Hematopoietic multipotent progenitor cell treated with erythropoietin and hydrocortisone succinate and interleukin-3 and kit ligand, for 4 days (in vitro differentiated cells): ENCODE measurements at regions not wholly inside any gene's neighbourhood (a gene's known extent, or its start where the extent isn't known, plus 50 kb on each side); places are given as distances from the start of the nearest gene placed in this dataset.
A peak's percentile ranks its signal among the peaks of the same experiment; 100 is the strongest.

Experiments
- DNase-seq: peaks from one replicate; pipeline ENCODE4 v3.0.0-alpha.2; 2015

DNA sequence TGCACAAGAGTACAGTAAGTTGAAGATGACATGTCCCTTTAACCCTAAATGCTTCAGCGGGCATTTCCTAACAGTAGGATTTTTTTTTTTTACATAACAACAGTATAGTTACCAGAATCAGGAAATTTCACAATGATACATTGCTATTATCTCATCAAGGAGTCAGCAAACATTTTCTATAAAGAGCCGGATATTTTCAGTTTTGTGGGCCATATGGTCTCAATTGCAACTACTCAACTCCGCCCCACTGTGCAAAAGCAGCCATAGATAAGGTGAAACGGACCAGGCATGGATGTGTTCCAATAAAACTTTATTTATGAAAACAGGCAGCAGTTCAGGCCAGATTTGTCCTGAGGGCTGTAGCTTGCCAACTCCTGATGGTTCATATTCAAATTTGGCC, 130.6 kb downstream of the SMAD6 start:
- DNase-seq, result peak; percentile 79

DNA sequence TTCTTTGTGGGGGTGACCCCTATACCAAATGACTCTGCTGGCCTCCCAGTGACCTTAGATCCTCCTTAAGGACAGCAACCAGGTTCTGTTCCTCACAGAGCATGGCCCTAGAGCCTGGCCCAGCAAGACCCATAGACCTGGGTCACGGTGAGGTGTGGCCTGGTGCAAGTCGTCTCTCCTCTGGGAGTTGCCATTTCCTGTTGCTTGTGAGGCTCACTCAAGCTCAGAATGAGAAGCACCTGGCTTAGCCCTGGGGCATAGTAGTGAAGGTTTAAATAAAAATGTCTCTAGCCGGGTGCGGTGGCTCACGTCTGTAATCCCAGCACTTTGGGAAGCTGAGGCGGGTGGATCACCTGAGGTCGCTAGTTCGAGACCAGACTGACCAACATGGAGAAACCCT, 131.3 kb downstream of the SMAD6 start:
- no peak for DNase-seq

DNA sequence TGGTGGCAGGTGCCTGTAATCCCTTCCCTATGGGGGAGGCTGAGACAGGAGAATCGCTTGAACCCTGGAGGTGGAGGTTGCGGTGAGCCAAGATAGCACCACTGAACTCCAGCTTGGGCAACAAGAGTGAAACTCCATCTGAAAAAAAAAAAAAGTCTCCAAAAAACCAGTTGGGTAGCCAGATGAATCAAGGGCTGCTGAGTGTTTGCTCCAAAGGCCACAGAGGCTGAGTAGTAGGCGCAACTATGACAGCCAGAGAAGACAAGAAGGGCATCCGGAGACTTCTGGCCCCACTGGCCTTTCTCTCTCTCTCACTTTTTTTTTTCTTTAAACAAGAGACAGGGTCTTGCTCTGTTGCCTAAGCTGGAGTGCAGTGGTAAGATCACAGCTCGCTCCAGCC, 131.8 kb downstream of the SMAD6 start:
- DNase-seq, result no peak

DNA sequence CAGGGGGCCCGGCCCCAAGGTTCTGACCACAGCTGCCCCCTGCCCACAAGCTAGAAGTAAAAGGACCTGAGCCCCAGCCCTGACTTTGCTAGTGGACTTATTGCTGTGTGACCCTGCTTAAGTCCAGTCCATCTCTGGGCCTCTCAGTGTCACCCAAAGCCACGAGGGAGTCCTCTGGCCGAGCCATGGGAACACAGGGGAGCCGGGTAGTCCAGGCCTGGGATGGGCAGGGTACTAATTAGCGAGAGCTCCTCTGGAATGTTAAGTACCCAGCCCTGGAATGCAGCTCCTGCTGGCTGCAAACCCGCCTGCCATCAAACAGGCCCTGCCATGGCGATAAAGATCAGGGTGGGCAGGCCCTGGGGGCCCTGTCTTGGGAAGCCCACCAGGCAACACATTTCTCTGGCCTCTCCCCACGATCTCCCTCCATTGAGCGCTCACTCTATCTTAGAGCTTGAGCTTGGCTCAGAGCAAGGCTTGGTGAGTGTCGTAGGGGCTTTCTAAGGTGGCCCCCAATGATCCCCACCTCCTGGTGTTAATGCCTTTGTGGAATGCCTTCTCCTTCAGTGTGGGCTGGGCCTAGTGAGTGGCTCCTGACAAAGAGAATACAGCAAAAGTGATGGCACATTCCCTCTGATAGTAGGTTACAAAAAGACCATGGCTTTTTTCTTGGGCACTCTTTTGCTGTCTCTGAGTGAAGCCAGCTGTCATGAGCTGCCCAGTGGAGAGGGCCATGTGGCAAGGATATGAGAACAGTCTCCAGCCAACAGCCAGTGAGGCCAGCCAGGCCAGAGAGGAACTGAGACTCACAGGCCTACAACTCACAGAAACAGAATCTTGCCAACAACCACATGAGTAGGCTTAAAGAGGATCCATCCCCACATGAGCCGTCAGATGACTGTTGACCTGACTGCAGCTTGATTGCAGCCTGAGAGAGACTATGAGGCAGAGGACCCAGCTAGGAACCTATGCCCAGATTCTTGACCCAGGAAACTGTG, 133.1 kb downstream of the SMAD6 start:
- no peak for DNase-seq

DNA sequence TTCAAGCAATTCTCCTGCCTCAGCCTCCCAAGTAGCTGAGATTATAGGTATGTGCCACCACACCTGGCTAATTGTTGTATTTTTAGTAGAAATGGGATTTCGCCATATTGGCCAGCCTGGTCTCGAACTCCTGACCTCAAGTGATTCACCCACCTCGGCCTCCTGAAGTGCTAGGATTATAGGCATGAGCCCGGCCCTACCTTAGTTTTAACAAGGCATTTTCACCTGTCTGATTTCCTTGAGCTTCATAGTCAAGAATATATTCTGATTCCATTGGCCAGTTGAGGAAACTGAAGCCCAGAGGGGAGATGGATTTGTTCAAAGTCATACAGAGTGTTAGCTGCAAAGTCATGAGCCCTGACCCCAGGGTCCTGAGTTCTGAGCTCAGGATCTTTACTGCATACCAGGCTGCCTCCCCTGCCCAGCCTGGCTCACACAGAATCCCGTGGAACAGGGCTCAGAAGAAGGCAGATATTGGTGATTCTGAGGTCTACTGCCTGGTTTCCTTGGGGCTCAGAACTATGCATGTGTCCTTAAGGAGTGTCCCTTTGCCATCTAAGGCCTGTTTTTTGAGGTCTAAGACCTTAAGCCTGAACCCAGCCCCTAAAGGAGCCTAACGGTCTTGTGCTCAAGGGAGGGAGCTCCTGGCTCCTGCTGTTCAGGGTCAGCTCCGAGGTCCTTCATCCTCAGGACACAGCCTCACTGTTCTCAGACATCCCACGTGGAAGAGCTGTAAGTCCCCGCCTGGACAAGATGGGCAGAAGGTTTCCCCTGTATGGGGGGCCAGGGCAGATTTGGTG, 134.4 kb downstream of the SMAD6 start:
- no peak for DNase-seq

DNA sequence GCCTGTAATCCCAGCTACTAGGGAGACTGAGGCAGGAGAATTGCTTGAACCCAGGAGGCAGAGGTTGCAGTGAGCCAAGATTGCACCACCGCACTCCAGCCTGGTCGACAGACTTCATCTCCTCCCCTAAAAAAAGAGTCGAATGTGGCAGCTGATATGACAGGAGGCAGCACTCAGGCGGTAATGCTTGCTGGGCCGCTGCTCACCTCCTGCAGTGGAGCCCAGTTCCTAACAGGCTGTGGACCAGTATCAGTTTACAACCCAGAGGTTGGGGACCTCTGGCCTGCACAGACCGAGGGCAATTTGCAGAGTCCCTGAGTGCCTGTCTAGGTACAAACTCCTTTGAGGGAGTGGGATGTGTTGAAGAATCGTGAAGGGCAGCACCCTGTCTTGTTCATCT, 136.2 kb downstream of the SMAD6 start:
- DNase-seq, result no peak

DNA sequence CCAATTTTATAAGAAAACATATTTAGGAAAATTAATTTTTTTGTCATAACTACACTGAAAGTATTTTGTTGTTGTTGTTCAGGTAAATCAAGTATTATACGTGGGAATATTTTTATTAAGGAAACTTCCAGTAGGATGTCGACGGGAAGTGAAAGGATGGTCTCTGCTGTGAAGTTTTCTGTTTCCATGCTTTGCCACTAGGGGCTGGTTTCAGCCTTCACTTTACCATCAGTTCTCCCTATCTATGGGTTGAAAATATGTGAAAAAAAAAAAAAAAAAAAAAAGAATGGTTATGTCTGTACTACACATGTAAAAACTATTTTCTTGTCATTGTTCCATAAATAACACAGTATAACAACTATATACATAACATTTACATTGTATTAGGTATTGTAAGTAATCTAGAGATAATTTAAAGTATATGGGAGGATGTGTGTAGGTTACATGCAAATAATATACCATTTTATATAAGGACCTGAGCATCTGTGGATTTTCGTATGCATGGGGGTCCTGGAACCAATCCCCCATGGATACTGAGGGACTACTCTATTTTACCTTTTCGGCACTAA, 136.7 kb downstream of the SMAD6 start:
- peak; percentile 58 for DNase-seq

DNA sequence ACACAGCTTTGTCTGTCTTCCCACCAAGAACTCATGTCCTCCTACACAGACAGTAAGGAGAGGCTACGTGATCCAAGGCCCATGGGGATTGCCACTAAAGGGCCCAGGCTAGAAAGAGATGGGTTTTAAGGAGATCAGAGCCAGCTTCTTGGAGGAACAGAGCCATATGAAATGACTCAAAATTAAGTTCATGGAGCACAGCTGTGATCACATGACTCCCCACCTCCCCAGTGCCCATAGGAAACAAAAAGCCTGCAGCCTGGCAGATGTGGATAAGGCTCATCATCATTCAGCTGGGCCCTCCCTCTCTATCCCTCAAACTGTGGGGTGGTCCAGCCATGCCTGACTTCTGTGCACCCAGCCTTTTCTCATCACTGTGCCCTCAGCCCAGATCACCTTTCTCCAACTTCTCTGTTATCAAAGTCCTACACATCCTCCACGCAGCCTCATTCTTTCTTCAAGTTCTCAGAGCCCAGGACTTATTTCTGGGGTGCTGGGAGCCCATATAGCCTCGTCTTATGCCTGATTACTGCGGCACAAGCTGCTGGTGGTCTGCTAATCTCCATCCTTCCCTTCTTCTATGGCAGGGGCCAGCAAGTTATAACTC, 137.6 kb downstream of the SMAD6 start:
- peak; percentile 24 for DNase-seq

DNA sequence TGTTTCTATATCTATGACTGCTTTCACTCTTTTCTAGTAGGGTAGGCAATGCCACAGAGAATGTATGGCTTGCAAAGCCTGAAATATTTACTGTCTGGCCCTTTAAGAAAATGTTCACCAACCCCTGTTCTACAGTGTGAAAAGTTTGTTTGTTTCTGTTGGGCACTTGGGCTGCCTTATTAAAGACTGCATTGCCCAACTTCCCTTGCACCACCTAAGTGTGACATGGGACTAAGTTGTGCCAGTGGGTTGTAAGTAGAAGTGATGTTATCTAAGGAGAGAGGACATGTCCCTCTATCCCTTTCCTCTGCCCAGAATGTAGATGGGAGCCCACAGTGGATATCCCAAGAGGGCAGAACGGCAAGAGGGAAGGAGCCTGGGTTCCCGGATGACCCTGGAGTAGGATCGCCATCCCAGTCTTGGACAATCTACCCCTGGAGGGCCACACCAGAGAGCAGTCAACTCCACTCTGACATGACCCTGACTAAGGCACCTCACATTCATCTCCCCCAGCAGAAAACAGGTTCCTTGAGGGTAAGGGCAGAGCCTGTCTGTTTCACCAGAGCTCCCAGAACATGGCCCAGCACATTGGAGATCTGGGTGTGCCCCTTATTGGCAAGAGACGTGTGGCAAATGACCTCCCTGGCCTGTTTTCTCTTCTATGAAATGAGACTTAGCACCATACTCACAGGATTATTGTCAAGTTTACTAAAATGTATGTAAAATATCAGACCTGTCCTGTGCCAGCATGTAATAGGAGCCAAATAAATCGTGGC, 138.8 kb downstream of the SMAD6 start:
- peak; percentile 68 for DNase-seq

DNA sequence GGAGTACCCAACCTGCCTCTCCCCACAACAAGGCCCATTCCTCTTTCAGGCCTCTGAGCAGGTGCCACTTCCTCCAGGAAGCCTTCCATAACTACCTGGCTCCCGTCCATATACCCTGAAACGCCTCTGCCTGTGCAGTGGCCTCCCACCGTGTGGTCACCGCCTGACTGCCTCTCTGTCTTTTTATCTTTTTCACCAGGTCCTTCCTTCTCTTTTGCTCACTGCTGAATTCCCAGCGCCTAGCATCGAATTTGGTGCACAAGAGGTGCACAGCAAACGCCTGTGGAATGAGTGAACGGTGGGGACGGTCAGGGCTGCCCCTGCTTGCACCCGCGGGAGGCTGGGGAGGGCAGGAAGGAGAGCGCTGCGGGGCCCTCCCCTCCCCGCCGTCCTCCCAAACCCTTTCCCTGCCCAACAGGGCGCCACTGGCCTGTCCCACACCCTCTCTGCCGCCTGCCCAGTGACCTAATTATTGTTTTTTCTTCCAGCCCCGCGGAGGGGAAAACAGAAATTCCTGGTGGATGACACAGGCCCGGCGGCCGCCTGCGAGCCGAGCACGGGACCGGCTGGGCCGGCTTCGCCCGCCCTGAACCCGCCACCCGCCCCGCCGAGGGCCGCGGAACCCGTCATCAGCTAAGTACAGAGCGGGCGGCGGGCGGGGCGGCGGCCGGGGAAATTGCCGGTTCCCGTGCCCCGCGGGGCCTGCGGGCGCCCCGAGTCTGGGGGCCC, 140.1 kb downstream of the SMAD6 start:
- DNase-seq, result peak; percentile 63

DNA sequence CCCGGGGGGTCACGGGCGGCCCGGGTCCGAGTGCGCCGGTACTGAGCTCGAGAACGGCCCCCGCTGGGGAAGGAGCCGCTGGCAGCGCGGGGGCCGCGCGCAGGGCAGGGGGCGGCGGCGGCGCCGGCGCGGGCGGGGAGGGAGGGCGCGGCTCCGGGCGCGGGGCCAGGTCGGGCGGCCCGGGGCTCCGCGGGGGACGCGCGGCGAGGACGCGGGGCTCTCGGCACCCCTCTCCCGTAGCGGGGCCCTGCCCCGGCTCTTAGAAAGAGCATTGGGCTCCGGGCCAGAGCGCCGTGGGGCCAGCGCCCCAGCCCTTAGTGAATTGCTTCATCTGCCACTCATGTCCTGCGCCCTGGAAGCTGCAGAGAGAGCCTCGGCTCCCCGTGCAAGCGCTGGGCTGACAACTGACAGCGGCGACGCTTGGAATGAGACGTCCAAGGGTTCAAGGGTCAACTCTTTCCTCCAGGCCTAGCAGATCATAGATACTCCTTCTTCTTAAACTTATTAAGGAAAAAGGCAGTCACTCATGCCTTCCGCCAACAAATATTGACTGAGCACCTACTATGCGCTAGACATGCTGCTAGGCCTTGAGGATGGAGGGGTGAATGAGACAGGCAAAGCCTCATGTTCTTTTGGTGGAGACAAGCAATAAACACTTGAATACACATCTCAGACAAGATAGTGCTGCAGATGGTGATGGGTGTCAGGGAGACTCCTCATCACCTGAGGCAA, 140.8 kb downstream of the SMAD6 start:
- DNase-seq, result peak; percentile 70

DNA sequence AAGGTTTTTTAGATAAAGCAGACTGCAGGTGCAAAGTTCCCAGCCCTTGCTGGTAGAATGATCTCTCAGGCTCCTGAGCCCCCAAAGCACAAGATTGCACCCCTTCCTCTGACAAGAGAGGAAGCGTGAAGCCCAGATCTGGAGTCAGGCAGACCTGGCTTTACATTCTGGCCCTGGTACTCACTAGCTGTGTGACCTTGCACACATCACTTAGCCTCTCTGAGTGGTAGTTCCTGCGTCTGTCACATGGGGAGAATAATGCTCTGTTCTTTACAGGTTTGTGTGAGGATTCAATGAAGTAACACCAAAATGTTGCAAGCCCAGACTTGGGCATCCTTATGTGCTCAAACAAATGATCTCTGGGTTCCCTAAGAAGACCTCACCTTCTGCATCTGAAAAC, 141.5 kb downstream of the SMAD6 start:
- DNase-seq, result no peak

DNA sequence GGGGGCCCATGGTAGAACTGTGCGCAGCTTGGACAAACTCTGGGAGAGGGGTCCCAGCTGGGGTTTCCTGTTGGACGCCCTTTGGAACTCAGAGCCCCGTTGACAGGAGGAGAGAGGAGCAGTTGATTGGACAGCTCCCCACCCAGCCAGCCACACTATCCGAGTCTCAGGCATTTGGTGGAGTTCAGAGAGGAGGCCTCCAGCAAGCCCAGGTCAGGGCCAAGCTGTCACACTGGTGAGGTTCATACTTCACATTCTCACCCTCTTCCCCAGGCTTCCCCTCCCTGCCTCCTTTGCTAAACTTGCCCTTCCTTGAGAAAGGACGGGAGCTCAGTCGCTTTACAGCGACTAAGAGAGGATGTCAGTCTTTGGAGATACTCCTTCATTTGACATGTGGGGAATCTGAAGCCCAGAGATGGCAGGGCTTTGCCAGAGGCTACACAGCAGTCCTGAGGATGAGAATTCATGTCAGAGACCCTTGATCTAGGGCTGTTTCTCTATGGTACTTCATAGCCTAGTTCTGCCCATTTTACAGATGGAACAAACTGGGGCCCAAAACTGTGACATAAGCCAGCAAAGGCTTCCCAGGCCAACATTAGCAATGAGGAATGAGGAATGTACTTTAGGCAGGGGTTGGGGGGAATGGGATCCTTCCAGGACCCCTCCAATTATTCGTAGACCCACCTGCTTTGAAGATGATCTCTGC, 142.2 kb downstream of the SMAD6 start:
- DNase-seq, result no peak

DNA sequence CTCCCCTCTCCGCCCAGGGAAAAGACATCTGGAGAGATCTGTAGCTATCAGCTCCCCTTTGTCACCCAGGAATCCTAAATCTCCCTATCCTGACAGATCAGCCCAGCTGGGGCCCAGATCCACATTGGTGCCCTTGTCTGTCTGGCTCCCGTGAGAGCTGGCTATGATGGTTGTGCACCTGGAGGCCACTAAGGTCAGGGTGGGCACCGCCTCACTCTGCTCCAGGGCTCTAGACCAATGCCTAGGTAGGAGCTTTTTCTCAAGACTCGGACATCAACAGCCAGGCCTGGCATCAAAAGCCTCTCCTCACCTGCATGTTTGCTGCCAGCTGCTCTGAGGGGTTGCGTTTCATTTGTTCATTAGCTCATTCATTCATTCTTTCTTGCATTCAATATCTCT, 142.7 kb downstream of the SMAD6 start:
- DNase-seq, result no peak

DNA sequence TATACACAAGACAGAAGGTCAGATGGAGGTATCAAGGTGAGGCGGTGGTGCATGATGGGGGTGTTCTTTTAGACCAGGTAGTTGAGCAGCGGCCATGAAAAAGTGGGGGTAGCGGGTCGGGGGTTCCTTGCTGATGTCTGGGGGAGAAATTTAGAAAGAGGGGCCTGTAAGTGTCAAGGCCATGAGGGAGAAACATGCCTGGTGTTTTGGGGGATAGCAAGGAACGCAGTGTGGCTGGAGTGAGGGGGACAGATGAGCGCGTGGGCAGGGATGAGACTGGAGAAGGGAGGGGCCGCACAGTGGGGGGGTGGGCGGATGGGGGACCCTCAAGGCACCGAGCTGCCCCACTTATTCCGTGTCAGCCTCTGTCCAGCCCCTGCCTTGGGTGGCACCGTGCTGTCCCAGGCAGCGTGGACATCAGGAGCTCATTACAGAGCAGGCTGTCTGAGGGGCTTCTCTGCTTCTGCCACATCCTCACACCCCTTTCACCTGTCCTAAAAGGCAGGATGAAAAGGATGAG, 143.3 kb downstream of the SMAD6 start:
- no peak for DNase-seq

DNA sequence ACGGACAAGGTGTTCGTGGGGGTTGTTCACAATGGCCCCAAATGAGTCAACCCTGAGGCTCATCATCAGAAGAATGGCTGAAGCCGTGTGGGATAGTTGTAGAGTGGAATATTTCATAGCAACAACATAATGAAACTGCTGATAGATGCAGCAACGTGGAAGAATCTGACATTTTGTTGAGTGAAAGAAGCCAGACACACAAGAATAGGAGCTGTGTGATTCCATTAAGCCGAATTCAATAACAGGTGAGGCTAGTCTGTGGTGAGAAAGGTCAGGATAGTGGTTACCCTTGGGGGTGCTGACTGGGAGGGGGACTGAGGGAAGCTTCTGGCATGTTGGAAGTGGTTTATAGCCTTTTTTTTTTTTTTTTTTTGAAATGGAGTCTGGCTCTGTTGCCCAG, 144.0 kb downstream of the SMAD6 start:
- DNase-seq, result no peak

DNA sequence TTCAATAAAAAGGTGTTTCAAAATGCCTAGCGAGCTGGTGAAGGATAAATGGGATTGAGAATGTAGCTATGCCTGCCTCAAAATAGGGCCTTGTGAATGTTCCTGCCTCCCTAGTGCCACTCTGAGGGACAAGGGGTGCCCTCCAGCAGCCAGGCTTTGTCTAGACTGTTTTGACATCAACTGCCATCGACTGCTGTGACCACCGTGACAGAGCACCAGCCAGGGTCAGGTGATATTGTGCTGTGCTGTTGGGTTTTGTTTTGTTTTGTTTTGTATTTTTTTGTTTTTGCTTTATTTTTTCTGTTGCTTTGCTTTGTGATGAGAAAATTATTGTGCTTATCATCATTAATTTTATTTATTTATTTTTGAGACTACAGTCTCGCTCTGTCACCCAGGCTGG, 144.8 kb downstream of the SMAD6 start:
- DNase-seq, result no peak

DNA sequence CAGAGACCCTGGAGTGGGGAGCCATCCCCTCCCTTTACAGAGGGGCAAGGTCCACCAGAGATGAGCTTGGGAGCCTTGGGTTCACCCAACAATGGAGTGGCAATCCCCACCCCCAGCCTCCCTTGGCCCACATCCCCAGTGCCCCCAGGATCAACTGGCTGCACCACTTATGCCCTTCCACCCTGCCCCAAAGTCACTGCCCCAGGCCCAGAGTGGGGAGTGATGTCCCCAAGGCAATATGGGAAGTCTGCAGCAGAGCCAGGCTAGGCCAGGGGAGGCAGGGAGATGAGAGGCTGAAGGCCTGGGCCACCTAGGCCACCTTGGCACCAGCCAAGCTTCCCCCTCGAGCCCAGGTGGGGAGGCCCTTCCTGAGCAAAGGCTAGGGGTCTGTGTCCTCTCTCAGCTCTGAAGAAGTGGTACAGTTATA, 145.5 kb downstream of the SMAD6 start:
- no peak for DNase-seq

DNA sequence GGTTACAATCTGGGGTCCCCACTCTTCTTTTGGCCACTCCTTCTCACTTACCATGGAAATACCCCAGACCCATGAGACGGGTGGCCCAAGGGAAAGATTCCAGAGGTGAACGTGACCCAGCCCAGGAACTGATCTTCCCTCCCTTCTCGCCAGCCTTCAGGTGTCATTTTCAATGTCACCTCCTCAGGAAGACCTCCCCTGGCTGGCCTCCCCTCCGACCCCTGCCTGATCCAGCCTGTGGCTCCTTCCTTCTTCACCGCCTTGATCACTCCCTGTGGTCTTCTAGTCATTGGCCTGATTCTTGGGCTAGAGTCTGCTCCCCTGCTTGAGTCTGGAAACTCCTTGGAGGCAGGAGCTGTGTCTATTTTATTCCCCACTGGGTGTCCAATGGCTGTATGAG, 146.1 kb downstream of the SMAD6 start:
- DNase-seq, result no peak
